Liver (tissue), 8 donors: ENCODE measurements at regions not wholly inside any gene's neighbourhood (a gene's known extent, or its start where the extent isn't known, plus 50 kb on each side); places are given as distances from the start of the nearest gene placed in this dataset.

ENCODE experiments used
- DNase-seq: peaks from one replicate; pipeline ENCODE4 v3.0.0-alpha.2; 2017; ENCODE audit warnings: low spot score
- H3K27ac ChIP-seq, 2 donors: one replicate each; pipeline ENCODE4 v1.7.0; 2013; ENCODE audit warnings: inconsistent platforms in 2 of 2, low read length in 2 of 2, control low read depth in 1 of 2, low read depth in 1 of 2, mild to moderate bottlenecking in 1 of 2
- H3K27me3 ChIP-seq, 4 donors: one replicate each; pipeline versions ENCODE4 v1.6.1 to v1.7.0; 2013; ENCODE audit warnings: low read length in 3 of 4, inconsistent platforms in 1 of 4, mild to moderate bottlenecking in 1 of 4, moderate library complexity in 1 of 4; ENCODE audit not compliant: control insufficient read depth in 4 of 4, insufficient read depth in 4 of 4
- H3K36me3 ChIP-seq, 4 donors: one replicate each; pipeline versions ENCODE4 v1.6.1 to v1.7.0; 2013; ENCODE audit warnings: low read length in 3 of 4, mild to moderate bottlenecking in 3 of 4, low read depth in 1 of 4, moderate library complexity in 1 of 4; ENCODE audit not compliant: control insufficient read depth in 4 of 4, insufficient read depth in 3 of 4
- H3K4me1 ChIP-seq, 4 donors: one replicate each; pipeline versions ENCODE4 v1.6.1 to v1.7.0; 2013; ENCODE audit warnings: low read length in 3 of 4, mild to moderate bottlenecking in 3 of 4, moderate library complexity in 1 of 4; ENCODE audit not compliant: control insufficient read depth in 4 of 4, insufficient read depth in 4 of 4
- H3K4me3 ChIP-seq, 3 donors: one replicate each; pipeline versions ENCODE4 v1.6.1 to v1.7.0; 2013; ENCODE audit warnings: low read length in 3 of 3, control low read depth in 1 of 3, low read depth in 1 of 3, mild to moderate bottlenecking in 1 of 3
- H3K9ac ChIP-seq, 2 donors: one replicate each; pipeline ENCODE4 v1.7.0; 2013; ENCODE audit warnings: low read length in 2 of 2, mild to moderate bottlenecking in 2 of 2, moderate library complexity in 2 of 2, control low read depth in 1 of 2, low read depth in 1 of 2
- H3K9me3 ChIP-seq, 4 donors: one replicate each; pipeline versions ENCODE4 v1.6.1 to v1.7.0; 2013; ENCODE audit warnings: low read length in 3 of 4; ENCODE audit not compliant: control insufficient read depth in 4 of 4
- EGR1 ChIP-seq, 2 donors: IDR thresholded peaks; 2 replicates each; pipeline ENCODE4 v1.6.1; 2016 to 2018; ENCODE audit warnings: antibody characterized with exemption in 2 of 2, low read depth in 2 of 2
- FOXA1 ChIP-seq: IDR thresholded peaks from 2 replicates; pipeline ENCODE4 v1.6.1; 2016; ENCODE audit warnings: antibody characterized with exemption
- FOXA2 ChIP-seq: IDR thresholded peaks from 2 replicates; pipeline ENCODE4 v1.6.1; 2016; ENCODE audit warnings: antibody characterized with exemption
- HNF4A ChIP-seq, 2 donors: conservative IDR thresholded peaks; 2 replicates each; pipeline ENCODE4 v1.6.1; 2016; ENCODE audit warnings: antibody characterized with exemption in 2 of 2, mild to moderate bottlenecking in 2 of 2
- HNF4G ChIP-seq: IDR thresholded peaks from 2 replicates; pipeline ENCODE4 v1.6.1; 2016; ENCODE audit warnings: antibody characterized with exemption
- JUND ChIP-seq, 2 donors: IDR thresholded peaks; 2 replicates each; pipeline ENCODE4 v1.6.1; 2016; ENCODE audit warnings: antibody characterized with exemption in 2 of 2
- NR2F2 ChIP-seq: IDR thresholded peaks from 2 replicates; pipeline ENCODE4 v1.6.1; 2016; ENCODE audit warnings: antibody characterized with exemption
- RXRA ChIP-seq, 2 donors: IDR thresholded peaks; 2 replicates each; pipeline ENCODE4 v1.6.1; 2017 to 2018; ENCODE audit warnings: antibody characterized with exemption in 2 of 2, mild to moderate bottlenecking in 1 of 2
- SP1 ChIP-seq: IDR thresholded peaks from 2 replicates; pipeline ENCODE4 v1.6.1; 2018; ENCODE audit warnings: antibody characterized with exemption, mild to moderate bottlenecking
- TAF1 ChIP-seq: conservative IDR thresholded peaks from 2 replicates; pipeline ENCODE4 v1.6.1; 2016; ENCODE audit warnings: antibody characterized with exemption, mild to moderate bottlenecking
- YY1 ChIP-seq: IDR thresholded peaks from 2 replicates; pipeline ENCODE4 v1.6.1; 2016; ENCODE audit warnings: antibody characterized with exemption, mild to moderate bottlenecking
- WGBS: extraction: QIAGEN DNeasy Blood & Tissue Kit; methylation state at CpG from one replicate; pipeline ENCODE4 v1.1.7; 2013; 5-methylcytosine and 5-hydroxymethylcytosine counted together
- TF ChIP-seq, protein P1 (sequence below): IDR thresholded peaks from 2 replicates; pipeline ENCODE4 v1.6.1; 2016; ENCODE audit warnings: antibody characterized with exemption
- TF ChIP-seq, protein P2 (sequence below): IDR thresholded peaks from 2 replicates; pipeline ENCODE4 v1.6.1; 2016; ENCODE audit warnings: antibody characterized with exemption
- TF ChIP-seq, protein P3 (sequence below): fragments of 150-350 bp; IDR thresholded peaks from 2 replicates; pipeline ENCODE4 v1.5.1; 2017; ENCODE audit warnings: improper control_type of control experiment, low read depth, low read length; ENCODE audit not compliant: missing input control
- TF ChIP-seq, protein P4 (sequence below): IDR thresholded peaks from 2 replicates; pipeline ENCODE4 v1.6.1; 2016; ENCODE audit warnings: antibody characterized with exemption, mild to moderate bottlenecking
- TF ChIP-seq, protein P5 (sequence below): IDR thresholded peaks from 2 replicates; pipeline ENCODE4 v1.6.1; 2016; ENCODE audit warnings: antibody characterized with exemption
- donor health status: healthy.
- donor health status: healthy.
- donor health status: healthy.
- donor health status: healthy.
- donor health status: healthy.

DNA sequence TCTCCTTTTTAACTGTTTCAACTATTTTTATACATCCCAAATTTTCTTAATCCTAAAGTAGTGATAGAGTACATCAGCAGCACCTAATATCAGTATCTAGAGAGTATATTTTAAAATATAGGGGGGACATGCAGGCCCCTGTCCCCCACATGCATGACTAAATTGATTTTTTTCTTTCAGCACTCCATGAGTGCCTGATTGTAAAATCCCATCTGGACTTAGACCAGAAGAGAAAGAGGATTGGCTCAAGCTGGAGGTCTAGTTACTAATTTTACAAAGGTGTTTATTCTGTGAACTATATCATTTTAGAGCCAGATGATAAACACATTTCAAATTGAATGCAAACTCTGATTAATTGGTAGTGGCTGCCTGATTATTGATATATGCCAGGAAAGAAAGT lies 1533.9 kb upstream of the PABPC4L start:
- TF ChIP-seq RXRA (IDR thresholded peaks at IDR 0.05) (no peak), HNF4G (no peak), FOXA1 (no peak), JUND (IDR thresholded peaks at IDR 0.05) (no peak), YY1 (no peak), NR2F2 (no peak), FOXA2 (no peak), EGR1 (IDR thresholded peaks at IDR 0.05; ENCODE audit: low read depth in 2 of 2) (no peak), TAF1 (no peak)
- TF ChIP-seq, protein P1, sequence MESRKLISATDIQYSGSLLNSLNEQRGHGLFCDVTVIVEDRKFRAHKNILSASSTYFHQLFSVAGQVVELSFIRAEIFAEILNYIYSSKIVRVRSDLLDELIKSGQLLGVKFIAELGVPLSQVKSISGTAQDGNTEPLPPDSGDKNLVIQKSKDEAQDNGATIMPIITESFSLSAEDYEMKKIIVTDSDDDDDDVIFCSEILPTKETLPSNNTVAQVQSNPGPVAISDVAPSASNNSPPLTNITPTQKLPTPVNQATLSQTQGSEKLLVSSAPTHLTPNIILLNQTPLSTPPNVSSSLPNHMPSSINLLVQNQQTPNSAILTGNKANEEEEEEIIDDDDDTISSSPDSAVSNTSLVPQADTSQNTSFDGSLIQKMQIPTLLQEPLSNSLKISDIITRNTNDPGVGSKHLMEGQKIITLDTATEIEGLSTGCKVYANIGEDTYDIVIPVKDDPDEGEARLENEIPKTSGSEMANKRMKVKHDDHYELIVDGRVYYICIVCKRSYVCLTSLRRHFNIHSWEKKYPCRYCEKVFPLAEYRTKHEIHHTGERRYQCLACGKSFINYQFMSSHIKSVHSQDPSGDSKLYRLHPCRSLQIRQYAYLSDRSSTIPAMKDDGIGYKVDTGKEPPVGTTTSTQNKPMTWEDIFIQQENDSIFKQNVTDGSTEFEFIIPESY: no peak
- TF ChIP-seq, protein P2, sequence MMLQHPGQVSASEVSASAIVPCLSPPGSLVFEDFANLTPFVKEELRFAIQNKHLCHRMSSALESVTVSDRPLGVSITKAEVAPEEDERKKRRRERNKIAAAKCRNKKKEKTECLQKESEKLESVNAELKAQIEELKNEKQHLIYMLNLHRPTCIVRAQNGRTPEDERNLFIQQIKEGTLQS: no peak
- TF ChIP-seq, protein P3, sequence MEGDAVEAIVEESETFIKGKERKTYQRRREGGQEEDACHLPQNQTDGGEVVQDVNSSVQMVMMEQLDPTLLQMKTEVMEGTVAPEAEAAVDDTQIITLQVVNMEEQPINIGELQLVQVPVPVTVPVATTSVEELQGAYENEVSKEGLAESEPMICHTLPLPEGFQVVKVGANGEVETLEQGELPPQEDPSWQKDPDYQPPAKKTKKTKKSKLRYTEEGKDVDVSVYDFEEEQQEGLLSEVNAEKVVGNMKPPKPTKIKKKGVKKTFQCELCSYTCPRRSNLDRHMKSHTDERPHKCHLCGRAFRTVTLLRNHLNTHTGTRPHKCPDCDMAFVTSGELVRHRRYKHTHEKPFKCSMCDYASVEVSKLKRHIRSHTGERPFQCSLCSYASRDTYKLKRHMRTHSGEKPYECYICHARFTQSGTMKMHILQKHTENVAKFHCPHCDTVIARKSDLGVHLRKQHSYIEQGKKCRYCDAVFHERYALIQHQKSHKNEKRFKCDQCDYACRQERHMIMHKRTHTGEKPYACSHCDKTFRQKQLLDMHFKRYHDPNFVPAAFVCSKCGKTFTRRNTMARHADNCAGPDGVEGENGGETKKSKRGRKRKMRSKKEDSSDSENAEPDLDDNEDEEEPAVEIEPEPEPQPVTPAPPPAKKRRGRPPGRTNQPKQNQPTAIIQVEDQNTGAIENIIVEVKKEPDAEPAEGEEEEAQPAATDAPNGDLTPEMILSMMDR: no peak
- no peak for DNase-seq
- Histone ChIP-seq H3K36me3 (no peaks in the 10 kb centered on the region), H3K27ac (no peak overlapping the region), H3K4me3 (no peak overlapping the region), H3K9me3 (no peaks in the 10 kb centered on the region), H3K9ac (no peak overlapping the region), H3K4me1 (peaks cover 0 to 21% (median 7%) of the 10 kb centered on the region in 4 donors), H3K27me3 (no peaks in the 10 kb centered on the region)

DNA sequence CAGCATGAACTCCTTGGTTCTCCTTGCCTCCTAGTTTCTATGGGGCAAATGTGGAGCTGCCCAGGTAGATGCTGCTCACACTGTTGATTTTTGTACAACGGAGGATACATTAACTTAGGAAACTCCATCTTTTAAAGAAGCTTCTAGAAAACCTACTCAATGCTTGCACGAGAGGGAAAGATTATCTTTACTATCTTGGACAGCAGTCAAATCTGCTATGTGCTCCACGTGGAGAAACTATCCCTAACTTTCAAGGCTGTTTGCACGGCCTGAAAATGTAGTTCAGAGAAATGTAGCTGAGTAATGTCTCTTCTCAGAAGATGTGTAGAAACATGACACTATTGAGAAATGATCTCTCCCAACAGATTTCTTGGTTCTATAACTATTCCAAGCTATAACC lies 1530.9 kb upstream of the PABPC4L start:
- no peaks in the 10 kb centered on the region for H3K36me3 ChIP-seq
- H3K4me1 ChIP-seq: peaks cover 0 to 8% (median under 1%) of the 10 kb centered on the region in 4 donors
- WGBS: 58% methylated on average over 4 of the region's 4 CpGs
- TF ChIP-seq HNF4A (conservative IDR thresholded peaks at IDR 0.05) (no peak), JUND (IDR thresholded peaks at IDR 0.05) (no peak), SP1 (no peak), EGR1 (IDR thresholded peaks at IDR 0.05; ENCODE audit: low read depth in 2 of 2) (no peak), FOXA2 (no peak), TAF1 (no peak), YY1 (no peak), NR2F2 (no peak), FOXA1 (no peak)
- TF ChIP-seq, protein P4, sequence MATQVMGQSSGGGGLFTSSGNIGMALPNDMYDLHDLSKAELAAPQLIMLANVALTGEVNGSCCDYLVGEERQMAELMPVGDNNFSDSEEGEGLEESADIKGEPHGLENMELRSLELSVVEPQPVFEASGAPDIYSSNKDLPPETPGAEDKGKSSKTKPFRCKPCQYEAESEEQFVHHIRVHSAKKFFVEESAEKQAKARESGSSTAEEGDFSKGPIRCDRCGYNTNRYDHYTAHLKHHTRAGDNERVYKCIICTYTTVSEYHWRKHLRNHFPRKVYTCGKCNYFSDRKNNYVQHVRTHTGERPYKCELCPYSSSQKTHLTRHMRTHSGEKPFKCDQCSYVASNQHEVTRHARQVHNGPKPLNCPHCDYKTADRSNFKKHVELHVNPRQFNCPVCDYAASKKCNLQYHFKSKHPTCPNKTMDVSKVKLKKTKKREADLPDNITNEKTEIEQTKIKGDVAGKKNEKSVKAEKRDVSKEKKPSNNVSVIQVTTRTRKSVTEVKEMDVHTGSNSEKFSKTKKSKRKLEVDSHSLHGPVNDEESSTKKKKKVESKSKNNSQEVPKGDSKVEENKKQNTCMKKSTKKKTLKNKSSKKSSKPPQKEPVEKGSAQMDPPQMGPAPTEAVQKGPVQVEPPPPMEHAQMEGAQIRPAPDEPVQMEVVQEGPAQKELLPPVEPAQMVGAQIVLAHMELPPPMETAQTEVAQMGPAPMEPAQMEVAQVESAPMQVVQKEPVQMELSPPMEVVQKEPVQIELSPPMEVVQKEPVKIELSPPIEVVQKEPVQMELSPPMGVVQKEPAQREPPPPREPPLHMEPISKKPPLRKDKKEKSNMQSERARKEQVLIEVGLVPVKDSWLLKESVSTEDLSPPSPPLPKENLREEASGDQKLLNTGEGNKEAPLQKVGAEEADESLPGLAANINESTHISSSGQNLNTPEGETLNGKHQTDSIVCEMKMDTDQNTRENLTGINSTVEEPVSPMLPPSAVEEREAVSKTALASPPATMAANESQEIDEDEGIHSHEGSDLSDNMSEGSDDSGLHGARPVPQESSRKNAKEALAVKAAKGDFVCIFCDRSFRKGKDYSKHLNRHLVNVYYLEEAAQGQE: no peak
- TF ChIP-seq, protein P3: no peak
- TF ChIP-seq, protein P1: no peak
- TF ChIP-seq, protein P5, sequence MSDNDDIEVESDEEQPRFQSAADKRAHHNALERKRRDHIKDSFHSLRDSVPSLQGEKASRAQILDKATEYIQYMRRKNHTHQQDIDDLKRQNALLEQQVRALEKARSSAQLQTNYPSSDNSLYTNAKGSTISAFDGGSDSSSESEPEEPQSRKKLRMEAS: no peak
- no peak overlapping the region for H3K4me3 ChIP-seq
- H3K9ac ChIP-seq: no peak overlapping the region
- H3K27me3 ChIP-seq: no peaks in the 10 kb centered on the region
- H3K27ac ChIP-seq: no peak overlapping the region
- DNase-seq: no peak
- H3K9me3 ChIP-seq: no peaks in the 10 kb centered on the region
